Stimulated activated naive CD8-positive, alpha-beta T cell treated with anti-CD3 and anti-CD28 coated beads, Interleukin-15, Interleukin-2, amounts not matched to agents 100 U/mL and 50 U/mL, for 24 hours (primary cell): ENCODE measurements at regions not wholly inside any gene's neighbourhood (a gene's known extent, or its start where the extent isn't known, plus 50 kb on each side); places are given as distances from the start of the nearest gene placed in this dataset.

ENCODE experiments used
- ATAC-seq: fragments of 150-1000 bp; cut with Tn5 transposase; one replicate; pipeline ENCODE4 v1.10.0; 2021
- DNase-seq: peaks from one replicate; pipeline ENCODE4 v3.0.0; 2021

DNA sequence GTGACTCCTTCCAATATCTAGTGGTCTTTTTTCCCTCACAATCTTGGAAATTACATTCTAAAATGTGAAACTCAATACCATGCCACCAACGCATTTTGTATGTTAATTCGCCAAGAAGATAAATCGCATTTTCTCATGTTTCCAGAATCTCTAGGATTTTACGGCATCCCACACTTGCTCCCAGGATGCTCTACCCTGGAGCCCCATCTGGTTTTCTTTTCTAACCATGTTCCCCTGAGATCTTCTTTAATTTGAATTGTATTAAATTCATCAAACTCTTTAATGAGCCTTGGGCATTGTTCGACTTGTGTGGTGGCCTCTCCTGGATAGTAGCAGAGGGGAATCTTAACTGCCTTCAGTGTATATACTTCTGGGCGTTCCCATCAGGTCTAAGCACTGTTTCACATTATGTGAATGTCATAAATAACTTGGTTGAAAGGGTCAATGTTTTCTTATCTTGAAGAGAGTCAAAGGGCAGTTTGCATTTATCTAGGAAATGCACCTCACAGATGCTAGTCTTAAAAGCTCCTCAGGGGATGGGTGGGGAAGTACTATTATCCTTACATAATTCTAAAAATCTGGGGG, 169.1 kb upstream of the MEOX2 start:
- ATAC-seq = no peak
- DNase-seq = no peak

DNA sequence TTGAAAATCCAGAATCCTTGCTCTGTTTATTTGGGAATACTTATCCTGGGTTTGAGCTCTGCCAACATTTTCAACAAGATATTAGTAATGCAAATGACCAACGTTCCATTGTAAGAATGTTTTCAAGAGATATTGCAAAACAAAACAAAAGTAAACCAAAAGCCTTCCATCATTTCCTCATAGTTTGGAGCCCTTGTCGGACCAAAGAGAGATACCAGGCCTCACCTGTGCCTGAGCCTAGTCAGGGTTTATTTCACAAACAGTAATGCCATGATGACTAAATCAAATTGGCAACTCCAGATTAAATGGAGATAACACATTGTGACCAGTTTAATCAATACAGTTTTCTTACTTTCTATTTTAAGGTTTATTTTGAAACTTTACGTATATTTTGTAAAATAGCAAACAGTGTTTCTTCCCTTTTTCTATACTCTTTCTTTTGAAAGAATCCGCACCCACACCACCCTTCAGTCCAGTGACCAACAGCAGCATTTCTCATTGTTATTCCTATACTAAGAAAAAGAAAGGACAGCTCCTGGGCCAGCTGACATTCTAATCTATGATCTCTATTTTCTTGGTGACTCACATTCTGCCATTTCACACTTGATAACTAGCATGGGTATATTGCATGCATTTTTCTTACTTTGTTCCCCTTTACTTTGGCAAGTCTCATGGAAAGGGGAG, 168.5 kb upstream of the MEOX2 start:
- ATAC-seq (no peak), DNase-seq (no peak)

GRCh38 chr7:15853832-15854470, 167.5 kb upstream of the MEOX2 start:
- no peak for ATAC-seq

GRCh38 chr7:15851201-15851600, 164.7 kb upstream of the MEOX2 start:
- no peak for DNase-seq
- ATAC-seq = no peak

More at GRCh38 chr7:15853832-15854470, 167.5 kb upstream of the MEOX2 start:
- no peak for DNase-seq

DNA sequence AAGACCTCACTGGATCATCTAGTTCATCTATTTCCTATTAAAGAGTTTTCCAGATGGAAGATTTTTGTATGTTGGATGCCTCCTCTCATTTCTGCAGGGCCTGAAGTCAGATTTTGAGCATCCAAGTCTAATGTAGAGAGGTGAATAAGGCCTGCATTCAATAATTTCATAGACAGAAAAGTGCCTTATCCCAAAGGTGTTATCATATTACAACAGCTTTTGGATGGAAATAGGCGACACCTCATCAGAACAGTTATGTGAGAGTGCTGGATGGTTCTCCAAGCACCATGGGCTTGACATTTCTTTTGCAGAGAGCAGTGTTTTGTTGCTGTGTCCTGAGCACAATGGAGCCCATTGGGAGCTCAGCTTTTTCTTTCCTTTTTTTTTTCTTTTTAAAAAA, 162.4 kb upstream of the MEOX2 start:
- ATAC-seq (no peak), DNase-seq (no peak)

GRCh38 chr7:15848362-15848761, 161.9 kb upstream of the MEOX2 start:
- ATAC-seq = no peak
- DNase-seq = no peak

- DNase-seq (no peak), ATAC-seq (no peak)
Observed at GRCh38 chr7:15845868-15846267, 159.4 kb upstream of the MEOX2 start.

- ATAC-seq = no peak
- no peak for DNase-seq
Observed at GRCh38 chr7:15845461-15845860, 159.0 kb upstream of the MEOX2 start.

DNA sequence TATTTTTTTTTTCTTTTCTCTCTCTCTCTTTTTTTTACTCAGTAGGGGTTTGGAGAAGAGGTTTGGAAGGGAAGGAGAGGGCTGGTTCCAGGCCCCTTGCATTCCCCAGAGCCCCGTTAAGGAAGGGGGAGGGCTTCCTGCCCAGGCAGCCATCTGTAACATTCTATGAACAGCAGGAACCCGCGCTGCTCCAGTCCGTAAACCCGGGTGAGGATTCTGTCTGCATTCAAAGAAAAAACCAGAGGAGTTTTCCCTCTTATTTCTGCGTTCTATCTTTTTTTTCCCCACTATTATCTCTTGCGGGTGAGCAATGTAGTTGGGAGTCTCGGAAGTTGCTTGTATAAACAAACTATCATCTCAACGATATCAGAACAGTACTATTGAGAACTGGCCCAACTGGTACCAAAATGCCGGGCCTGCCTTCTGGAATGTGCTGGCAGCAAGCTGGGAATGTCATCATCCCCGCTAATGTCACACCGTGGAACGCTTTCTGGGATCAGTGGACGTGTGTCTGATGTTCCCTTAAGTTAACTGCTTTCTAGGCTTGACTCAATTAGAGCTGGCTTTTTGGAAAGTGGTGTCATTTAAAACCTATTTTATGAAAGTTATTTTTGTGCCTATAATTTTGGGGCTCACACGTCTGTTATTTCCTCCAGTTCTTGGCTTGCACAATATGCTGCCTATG, 153.1 kb upstream of the MEOX2 start:
- ATAC-seq = no peak

GRCh38 chr7:15838265-15838664, 151.8 kb upstream of the MEOX2 start:
- no peak for DNase-seq
- ATAC-seq = no peak

More for the DNA sequence above, 153.1 kb upstream of the MEOX2 start:
- DNase-seq = no peak

- no peak for DNase-seq
- ATAC-seq = no peak
Observed at GRCh38 chr7:15837306-15837950, 150.9 kb upstream of the MEOX2 start.

- DNase-seq (no peak), ATAC-seq (no peak)
Observed at GRCh38 chr7:15836651-15837050, 150.2 kb upstream of the MEOX2 start.

- no peak for DNase-seq
Observed at GRCh38 chr7:15836041-15836440, 149.6 kb upstream of the MEOX2 start.

GRCh38 chr7:15834446-15834845, 148.0 kb upstream of the MEOX2 start:
- no peak for ATAC-seq
- no peak for DNase-seq

More at GRCh38 chr7:15836041-15836440, 149.6 kb upstream of the MEOX2 start:
- ATAC-seq = no peak

DNA sequence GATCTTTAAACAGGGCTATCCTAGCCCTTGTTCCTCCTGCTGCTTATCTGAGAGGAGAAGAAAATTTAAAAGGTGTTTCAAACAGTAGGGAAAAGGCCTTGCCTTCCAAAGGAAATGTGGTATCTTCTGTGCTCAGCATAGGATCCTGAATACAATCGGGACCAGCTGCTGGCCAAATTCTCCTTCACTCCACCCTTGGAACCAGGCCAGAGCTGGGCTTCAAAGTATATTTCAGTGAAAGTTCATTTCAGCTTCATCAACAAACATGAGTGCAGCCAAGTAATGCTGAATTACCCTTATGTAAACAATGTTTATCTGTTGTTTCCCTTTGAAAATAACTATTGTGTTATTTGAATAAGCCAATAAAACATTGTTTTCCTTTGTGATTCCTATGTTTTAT, 146.5 kb upstream of the MEOX2 start:
- no peak for ATAC-seq
- DNase-seq = no peak

GRCh38 chr7:15831606-15832005, 145.1 kb upstream of the MEOX2 start:
- DNase-seq (no peak), ATAC-seq (no peak)

- DNase-seq (no peak), ATAC-seq (no peak)
Observed at GRCh38 chr7:15829691-15830090, 143.2 kb upstream of the MEOX2 start.

DNA sequence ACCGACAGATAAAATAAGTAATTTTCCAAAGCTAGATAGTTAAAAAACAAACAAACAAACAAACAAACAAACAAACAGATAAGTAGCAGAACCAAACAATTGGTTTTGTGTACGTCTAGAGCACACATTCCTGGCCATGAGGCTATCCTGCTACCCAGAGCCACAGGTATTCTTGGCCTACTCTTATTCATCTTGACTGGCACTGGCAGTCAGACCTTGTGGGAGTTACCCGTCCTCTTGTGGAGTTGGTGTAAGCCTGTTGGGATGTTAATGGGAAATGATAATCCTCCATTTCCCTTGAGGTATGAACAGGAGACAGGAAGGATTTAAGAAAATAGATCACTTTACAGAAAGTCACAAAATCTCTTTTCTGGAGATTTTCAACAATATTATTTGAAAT, 142.4 kb upstream of the MEOX2 start:
- DNase-seq (no peak), ATAC-seq (no peak)

DNA sequence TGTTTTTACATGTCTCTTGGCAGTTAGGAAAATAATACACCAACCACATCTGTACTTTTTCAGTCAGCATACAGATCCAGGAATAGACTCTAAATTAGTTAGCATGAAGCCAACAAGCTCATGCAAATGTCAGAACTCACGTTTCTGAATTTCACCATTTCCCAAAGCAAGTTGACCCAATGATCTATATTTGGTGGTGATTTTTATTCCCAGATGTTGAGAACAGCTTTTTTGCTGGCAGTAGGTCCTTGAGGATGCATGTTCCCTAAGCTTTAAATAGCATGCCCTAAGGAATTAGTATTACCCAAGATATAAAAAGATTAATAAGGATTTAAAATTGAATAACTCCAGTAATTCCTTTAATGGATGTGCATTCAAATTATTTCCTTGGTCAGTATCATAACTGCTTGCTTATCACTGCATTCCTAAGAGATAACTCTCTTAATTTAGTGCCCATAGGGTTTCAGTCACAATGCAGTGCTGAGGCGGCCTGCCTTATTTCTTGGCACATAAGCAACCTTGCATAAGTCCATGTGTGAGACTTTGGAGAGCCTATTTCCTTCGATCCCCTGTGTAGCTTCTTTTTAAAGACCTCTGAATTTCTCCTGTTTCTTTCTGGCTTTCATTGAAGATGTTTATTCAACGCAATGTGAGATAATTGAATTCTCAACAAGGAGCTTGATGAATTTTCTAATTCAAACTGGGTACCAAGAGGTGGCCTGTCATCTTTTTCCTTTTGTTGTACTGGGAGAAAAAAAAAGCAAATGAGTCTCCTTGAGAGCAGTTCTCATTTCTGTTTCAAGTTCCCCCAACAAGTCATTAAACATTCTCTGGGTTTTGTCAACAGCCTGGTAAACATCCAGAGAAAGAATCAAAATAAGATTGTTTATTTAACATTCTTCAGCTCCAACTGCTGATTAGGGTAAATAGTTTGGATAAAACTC, 135.3 kb upstream of the MEOX2 start:
- DNase-seq (no peak), ATAC-seq (no peak)

DNA sequence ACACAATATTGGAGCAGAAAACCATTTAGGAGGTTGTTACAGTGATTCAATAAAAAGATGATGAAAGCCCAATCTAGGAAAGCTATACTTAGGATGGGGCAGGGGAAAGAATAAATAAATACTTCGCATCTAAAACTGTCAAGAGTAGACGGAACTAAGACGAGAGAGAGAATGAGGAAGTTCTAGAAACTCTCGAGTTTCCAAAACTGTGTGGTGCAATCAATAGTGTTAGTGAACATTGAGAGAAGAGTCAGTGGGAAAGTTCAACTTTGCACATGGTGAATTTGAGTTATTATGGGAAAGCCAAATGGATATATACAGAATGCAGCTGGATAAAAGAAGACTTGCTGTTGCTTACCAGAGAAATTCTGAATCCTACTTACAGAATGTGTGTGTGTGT, 133.8 kb upstream of the MEOX2 start:
- no peak for ATAC-seq
- DNase-seq = no peak

DNA sequence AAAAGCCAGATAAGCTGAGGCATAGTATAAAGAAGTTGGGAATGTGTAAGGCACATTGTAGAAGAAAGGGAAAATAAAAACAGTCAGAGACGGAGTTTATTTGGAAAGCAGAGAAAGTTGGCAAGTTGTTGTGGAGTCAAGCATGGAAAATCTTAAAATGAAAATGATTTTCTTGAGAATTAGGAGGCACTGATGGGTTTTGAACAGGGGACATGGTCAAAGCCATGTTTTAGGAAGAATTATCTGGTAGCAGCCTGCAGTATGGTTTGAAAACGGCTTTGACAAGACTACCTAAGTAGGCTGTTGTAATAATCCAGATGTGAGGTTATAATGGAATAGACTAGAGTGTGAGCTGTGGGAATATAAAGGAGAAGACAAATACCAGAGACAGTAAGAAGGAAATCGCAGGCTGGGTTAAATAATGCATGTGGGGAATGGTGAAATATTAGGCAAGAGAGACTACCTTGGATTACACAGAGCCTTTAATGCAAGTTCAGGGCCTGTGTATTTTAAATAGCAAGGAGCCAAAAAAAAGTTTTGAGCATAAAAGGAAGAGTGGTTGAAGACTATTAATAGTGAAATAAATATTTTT, 130.4 kb upstream of the MEOX2 start:
- DNase-seq (no peak), ATAC-seq (no peak)
